ENCODE measurements at regions not wholly inside any gene's neighbourhood (a gene's known extent, or its start where the extent isn't known, plus 50 kb on each side); places are given as distances from the start of the nearest gene placed in this dataset.

- TF ChIP-seq EP300 (IDR thresholded peaks at IDR 0.05): no peak
- TF ChIP-seq CTCF (IDR thresholded peaks at IDR 0.05): no peak
- TF ChIP-seq POLR2A (IDR thresholded peaks at IDR 0.05): no peak
Measured at GRCh38 chr2:150672311-150672710, 184.8 kb upstream of the RND3 start.

Data from gastroesophageal sphincter (tissue), 3 donors.